GM08714 (cell line): ENCODE measurements at regions not wholly inside any gene's neighbourhood (a gene's known extent, or its start where the extent isn't known, plus 50 kb on each side); places are given as distances from the start of the nearest gene placed in this dataset.
"Not testable (repeated sequence)": the region's sequence is repeated elsewhere in the genome, so short reads cannot be mapped to it uniquely, and the experiment has no call there.

Experiments
- H3K4me3 ChIP-seq: fragments of 200-500 bp; sonication (Bioruptor generic); 2 replicates; pipeline ENCODE4 v1.5.1; 2014; ENCODE audit warnings: mild to moderate bottlenecking, low read length, inconsistent platforms

- H3K4me3 ChIP-seq = not testable (repeated sequence)
These were observed 103.5 kb upstream of the AGAP9 start for GRCh38 chr10:47626975-47627374.

DNA sequence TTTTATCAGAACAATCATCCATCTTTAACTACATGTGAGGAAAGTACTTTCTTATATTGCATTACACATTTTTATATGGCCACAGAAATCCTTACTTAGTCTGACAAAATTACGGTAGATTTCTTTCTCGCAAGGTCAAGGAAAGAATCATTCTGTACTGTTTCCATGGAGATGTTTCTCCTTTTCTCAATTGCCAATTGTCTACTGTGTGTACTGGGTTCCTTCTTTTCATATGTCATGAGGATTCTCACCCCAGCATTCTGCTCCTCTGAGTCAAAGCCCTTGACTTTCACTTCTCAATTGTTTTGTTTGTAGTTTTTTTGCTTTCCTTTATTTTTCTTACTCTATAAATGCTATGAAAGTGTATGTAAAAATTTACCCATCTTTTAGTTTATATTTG is 99.3 kb upstream of the AGAP9 start:
- H3K4me3 ChIP-seq = not testable (repeated sequence)

DNA sequence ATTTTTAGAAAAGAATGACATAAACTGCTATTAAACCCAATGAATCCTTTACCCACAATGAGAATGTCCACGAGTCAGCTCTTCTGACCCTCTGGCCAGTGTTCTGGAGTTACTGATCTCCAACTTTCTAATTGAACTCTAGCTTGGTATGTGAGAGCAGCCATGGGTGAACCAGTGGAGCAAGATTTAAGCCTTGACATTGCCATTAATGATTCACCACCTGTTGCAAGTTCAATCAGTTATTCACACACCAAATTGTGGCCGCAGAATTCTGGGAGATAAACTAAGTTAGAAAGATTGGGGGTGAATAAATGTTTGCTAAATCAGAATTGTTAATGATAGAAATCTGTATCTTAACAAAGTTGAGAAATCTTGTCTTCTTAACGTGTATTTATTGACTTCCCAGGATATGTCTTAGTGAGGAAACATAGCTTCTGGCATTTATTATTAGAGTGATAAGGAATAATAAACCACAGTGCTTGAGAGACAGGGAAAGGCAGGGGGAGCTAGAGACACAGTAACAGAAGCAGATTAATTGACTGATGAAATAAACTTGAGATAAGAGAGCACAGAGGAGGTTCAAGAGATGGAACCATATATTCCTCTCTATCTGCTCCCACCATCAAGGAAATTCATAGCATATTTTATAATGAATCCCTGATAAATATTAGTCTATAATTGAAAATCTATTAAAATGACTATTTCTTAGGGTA is 96.0 kb upstream of the AGAP9 start:
- H3K4me3 ChIP-seq = not testable (repeated sequence)

GRCh38 chr10:47609311-47609710 is 85.9 kb upstream of the AGAP9 start:
- H3K4me3 ChIP-seq = not testable (repeated sequence)

- not testable (repeated sequence) for H3K4me3 ChIP-seq
These were observed 82.6 kb upstream of the AGAP9 start for GRCh38 chr10:47605791-47606773.

- not testable (repeated sequence) for H3K4me3 ChIP-seq
These were observed 77.2 kb upstream of the AGAP9 start for GRCh38 chr10:47600604-47601003.

- not testable (repeated sequence) for H3K4me3 ChIP-seq
These were observed 76.7 kb upstream of the AGAP9 start for GRCh38 chr10:47600127-47600526.

DNA sequence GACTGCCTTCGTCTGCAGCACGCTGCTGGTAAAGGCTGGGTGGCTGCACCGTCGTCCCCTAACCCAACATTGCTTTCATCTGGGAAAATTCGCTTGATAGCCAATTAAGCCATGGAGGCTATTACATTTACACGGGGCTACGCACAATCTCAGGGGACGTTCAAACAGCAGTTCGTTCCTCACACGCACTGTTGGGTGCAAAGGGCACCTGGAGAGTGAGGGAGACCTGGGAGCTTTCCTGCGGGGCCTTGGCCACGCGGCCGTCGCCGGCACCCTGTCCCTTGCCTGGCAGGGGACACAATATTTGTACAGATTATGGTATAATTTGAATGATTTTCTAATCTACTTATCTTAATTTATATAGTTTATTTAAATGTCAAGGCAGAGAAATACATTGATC is 76.2 kb upstream of the AGAP9 start:
- H3K4me3 ChIP-seq = not testable (repeated sequence)

GRCh38 chr10:47593805-47594204 is 70.4 kb upstream of the AGAP9 start:
- H3K4me3 ChIP-seq = not testable (repeated sequence)

- not testable (repeated sequence) for H3K4me3 ChIP-seq
These were observed 69.7 kb upstream of the AGAP9 start for GRCh38 chr10:47593129-47593528.

DNA sequence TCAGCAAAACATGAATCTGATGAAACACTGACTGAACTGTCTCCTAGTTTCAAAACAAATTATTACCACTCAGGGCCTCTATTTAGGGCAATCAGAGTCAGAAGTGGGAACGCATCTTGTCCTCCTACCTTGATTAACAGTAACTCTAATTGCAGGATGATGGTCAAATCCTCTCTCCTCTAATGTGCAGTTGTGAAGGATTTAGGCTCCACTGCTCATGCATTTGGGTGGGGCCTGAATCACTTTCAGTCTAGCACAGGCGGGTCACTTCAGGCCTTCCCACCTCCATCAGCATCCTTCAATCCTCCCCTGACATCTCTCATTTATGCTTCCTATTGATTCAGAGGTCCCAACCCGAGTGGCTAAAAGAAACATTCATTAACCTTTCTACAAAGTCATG is 67.5 kb upstream of the AGAP9 start:
- not testable (repeated sequence) for H3K4me3 ChIP-seq

- H3K4me3 ChIP-seq = not testable (repeated sequence)
These were observed 67.1 kb upstream of the AGAP9 start for GRCh38 chr10:47590534-47590933.

DNA sequence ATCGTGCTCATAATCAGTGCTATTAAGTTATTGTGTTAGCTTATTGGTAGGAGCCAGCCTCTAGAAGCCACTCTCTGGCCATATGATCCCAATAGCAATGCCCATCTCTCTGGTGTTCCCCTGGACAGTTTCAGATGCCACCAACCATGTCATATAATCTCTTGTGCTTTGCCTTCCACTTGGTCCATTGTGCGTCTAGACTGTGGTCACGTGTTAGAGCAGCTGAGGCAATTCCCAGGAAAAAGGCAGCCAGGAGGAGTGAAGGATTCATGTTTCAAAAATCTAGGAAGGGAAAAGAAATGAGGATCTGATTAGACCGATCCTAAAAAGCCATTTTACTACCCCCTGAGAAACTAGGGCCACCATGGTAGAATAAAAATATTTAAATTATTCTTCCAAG is 58.6 kb upstream of the AGAP9 start:
- not testable (repeated sequence) for H3K4me3 ChIP-seq

DNA sequence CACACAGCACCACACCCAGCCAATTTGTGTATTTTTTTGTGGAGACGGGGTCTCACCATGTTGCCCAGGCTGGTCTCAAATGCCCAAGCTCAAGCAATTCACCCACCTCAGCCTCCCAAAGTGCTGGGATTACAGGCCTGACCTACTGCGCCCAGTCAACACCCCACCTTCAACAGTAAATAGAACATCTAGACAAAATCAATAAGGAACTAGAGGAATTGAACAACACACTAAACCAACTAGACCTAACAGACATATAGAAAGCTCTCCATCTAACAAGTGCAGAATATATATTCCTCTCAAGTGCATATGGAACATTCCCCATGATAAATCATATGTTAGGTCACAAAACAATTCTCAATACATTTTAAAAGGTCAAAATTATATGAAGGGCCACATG is 56.6 kb upstream of the AGAP9 start:
- not testable (repeated sequence) for H3K4me3 ChIP-seq

DNA sequence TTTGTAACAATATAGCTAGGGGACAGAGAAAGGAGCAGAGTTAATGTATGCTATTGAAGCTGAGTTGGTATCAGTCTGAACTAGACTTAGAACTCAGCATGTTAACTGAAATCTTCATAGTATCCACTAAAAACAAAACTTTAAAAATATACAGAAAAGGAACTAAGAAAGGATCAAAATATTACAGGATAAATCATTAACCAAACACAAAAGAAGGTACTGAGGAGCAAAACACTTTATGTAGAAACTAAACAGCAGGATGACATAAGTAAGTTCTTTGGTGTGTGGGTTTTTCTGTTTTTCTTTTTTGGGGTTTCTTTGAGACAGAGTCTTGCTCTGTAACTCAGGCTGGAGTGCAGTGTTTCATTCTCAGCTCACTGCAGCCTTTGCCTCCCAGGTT is 55.1 kb upstream of the AGAP9 start:
- H3K4me3 ChIP-seq = not testable (repeated sequence)
